GM18517 (cell line): ENCODE measurements at regions not wholly inside any gene's neighbourhood (a gene's known extent, or its start where the extent isn't known, plus 50 kb on each side); places are given as distances from the start of the nearest gene placed in this dataset.
"Not testable (repeated sequence)": the region's sequence is repeated elsewhere in the genome, so short reads cannot be mapped to it uniquely, and the experiment has no call there.

ENCODE experiments used
- ATAC-seq: cut with Tn5 transposase; IDR thresholded peaks from one replicate; pipeline ENCODE4 v1.9.1; 2021; ENCODE audit warnings: mild to moderate bottlenecking, moderate library complexity; ENCODE audit not compliant: unreplicated experiment

DNA sequence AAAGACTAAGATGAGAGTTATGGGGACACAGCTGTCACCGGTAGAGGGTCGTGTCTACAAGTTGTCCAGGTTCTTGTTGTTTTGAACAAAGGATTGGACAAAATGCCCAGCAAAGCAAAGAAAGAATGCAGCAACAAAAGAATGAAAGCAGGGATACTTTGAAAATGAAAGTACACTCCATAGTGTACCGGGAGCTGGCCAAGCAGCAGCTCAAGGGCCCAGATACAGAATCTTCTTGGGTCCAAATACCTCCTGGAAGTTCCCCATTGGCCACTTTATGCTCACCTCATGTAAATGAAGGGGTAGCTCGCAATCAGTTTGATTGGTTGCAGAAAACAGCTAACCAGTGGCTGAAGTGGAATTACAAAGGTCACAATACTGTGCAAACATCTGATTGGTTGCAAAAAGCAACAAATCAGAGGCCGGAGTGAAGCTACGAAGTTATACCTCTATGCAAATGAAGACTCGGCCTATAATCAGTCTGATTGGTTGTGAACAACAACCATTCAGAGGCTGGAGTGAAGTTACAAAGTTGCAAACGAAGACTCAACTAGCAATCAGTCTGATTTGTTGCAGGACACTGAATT, 474.9 kb upstream of the TMEFF2 start:
- ATAC-seq: no peak

- ATAC-seq: not testable (repeated sequence)
These were observed 465.8 kb upstream of the TMEFF2 start for GRCh38 chr2:192660555-192660954.

DNA sequence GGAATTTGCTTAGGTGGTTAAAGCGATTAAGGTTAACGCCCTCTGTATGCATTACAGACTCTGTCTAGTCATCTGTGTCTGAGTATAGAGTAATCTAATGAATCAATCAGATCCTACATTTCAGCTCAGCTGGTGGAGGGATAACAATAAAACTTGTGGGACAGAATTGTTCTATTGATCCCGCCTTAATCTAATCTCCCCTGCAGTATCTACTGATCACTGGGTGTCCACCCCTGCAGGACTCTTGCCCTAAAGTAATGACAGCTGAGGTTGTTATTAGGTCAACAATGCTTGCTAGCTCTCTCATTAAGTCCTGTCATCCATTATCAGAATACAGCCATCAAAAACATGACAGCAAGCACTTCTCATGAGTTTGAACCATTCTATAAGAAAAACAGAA, 462.6 kb upstream of the TMEFF2 start:
- no peak for ATAC-seq

DNA sequence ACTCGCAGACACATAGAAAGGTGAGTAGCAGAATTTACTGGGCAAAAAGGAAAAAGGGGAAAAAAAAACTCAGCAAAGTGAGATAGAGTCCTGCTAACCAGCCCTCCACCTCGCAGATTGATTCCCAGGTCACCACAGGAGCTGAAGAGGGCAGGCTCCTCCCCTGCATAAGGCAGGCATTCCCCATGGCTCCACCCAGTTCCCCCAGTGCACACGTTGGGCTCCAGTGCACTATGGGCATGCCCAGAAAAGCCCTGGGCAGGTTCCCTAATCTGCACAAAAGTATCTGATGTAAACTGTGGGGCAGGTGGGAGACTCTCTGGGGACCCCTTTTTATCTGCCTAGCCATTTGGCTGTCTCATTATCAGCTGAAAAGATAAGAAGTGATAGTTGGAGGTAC, 461.2 kb upstream of the TMEFF2 start:
- ATAC-seq: no peak

GRCh38 chr2:192645811-192646598, 451.3 kb upstream of the TMEFF2 start:
- no peak for ATAC-seq

DNA sequence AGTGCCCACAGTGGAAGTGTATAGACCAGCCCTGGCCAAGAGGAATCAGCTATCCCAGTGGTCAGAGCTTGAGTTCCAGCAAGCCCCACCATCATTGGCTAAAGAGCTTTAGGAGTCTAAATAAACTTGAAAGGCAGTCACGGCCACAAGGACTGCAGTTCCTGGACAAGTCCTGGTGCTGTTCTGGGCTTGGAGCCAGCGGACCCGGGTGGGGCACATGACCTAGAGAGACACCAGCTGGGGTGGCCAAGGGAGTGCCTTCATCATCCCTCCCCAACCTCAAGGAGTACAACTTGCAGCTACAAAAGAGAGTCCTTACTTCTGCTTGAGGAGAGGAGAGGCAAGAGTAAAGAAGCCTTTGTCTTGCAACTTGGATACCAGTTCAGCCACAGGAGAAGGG, 439.8 kb upstream of the TMEFF2 start:
- no peak for ATAC-seq

DNA sequence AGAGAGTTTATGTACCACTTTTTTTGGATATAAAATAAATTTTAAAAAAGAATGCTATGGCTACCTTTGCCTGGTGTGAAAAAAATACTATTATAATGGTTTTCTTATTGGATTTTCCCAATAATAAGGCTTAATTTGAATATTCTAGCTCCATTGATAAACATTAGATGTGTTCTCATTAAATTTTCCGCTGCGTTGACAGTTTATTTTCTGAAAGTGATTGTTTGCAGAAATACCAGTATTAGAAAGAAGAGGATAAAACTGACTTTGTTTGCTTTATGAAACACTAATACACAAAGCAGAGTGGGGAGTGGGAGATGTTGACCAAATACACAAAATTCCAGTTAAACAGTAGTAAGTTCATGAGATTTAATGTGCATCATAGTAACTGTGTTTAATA, 433.3 kb upstream of the TMEFF2 start:
- ATAC-seq: no peak

GRCh38 chr2:192615105-192615504, 420.4 kb upstream of the TMEFF2 start:
- ATAC-seq: no peak

- no peak for ATAC-seq
These were observed 409.6 kb upstream of the TMEFF2 start for GRCh38 chr2:192604295-192604694.

DNA sequence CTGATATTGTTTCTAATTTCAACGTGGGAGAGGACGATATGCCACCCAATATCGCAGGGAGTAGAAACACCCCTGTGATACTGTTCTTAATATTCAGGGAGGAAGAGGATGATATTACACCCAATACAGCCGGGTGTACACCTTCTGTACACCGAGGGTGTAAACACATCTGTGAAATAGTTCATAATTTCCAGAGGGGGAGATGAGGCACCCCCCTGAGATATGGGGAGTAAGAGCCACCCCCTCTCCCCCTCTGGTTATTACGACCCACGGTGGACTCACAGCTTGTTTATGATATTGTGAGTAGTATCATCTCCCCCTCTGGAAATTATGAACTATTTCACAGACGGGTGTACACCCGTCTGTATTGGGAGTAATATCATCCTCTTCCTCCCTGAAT, 403.9 kb upstream of the TMEFF2 start:
- ATAC-seq: not testable (repeated sequence)

DNA sequence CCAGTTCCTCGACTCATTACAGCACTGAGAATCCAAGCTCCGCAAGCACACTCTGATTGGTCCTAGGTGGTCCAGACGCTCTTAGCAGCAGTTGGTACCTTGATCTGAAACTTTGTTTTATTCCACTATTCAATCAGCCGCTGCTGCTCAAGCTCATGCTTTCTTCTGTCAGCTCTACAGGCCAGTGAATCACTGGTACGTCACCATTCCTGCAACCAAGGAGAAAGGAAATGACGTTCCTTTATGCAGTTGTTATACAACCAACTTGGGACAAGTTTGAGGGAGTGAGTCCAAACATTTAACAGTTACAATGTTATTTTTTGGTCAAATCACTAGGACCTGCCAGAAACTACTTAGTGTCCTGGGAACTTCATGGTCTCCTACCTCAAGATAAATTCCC, 398.8 kb upstream of the TMEFF2 start:
- no peak for ATAC-seq

- no peak for ATAC-seq
These were observed 396.9 kb upstream of the TMEFF2 start for GRCh38 chr2:192591617-192592016.

- no peak for ATAC-seq
These were observed 390.7 kb upstream of the TMEFF2 start for GRCh38 chr2:192585418-192585817.

GRCh38 chr2:192584976-192585375, 390.2 kb upstream of the TMEFF2 start:
- ATAC-seq: no peak

GRCh38 chr2:192579965-192580700, 385.4 kb upstream of the TMEFF2 start:
- ATAC-seq: no peak

- no peak for ATAC-seq
These were observed 384.0 kb upstream of the TMEFF2 start for GRCh38 chr2:192578780-192579179.

DNA sequence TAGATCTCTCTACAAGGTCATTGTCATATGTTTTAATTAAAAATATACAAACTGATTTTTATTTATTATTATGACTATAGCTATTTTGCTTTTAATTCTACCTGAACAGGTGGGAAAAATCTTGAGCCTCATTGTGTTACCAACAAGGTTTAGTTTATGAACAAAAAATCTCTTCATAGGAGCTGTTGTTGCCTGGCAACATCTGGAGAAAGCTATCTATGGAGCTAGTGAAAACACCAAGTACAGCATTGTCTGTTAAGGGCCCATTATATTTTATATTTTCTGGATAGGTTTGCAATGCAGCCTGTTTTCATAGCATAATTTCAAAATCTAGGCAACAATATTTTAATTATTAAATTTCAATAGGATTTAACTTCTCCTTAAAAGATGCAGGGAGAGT, 383.0 kb upstream of the TMEFF2 start:
- no peak for ATAC-seq

GRCh38 chr2:192574552-192574951, 379.8 kb upstream of the TMEFF2 start:
- ATAC-seq: no peak

- ATAC-seq: no peak
These were observed 376.9 kb upstream of the TMEFF2 start for GRCh38 chr2:192571636-192572035.

DNA sequence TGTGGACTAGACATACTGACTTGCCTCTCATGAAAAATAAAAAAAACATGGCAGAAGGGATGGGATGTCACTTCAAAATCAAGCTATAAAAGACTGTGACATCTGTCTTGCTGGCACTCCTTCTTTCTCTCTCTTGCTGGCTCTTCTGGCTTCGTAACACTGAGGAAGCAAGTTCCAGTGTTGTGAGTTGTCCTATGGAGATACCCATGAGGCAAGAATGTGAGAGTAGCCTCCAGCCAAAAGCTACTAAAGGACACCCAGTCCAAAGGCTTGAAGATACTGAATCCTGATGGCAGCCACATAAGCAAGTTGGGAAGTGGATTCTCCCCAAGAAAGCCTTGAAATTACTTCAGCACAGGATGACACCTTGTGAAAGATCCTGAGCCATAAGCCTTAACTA, 376.1 kb upstream of the TMEFF2 start:
- ATAC-seq: no peak

DNA sequence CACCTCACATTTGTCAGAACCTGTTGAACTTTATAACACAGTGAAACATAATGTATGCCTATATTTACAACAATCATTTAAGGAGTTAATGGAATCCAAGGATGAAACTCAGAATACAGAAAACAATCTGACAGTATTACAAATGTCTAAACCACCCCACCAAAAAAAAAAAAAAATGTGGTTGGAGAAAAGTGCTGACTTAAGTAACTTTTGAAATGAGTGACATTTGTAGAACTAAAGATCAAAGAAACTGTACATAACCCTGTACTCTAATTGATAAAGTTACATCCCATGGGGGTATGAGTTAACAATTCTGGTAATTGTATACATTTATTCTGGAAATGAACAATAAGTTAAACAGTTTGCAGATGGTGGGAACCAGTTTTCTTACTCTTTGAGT, 372.1 kb upstream of the TMEFF2 start:
- no peak for ATAC-seq

DNA sequence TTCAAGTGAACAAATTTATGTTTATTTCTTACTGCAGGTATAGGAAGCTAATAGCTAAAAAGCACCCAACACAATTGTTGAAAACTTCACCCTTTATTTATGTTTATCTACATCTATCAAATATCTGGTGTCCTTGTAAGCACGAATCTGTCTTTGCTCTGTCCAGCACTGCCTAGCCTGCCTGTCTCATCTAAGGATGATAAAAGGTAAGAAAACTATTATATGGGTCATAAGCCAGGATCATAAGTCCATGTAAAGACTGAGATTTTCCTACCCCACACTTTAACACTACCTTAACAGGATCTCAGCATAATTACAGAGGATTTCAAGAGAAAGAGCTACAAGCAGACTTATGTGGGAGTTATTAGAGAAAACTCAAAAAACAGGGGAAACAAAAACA, 365.6 kb upstream of the TMEFF2 start:
- ATAC-seq: no peak
